AG09319 (cell line): ENCODE measurements at regions not wholly inside any gene's neighbourhood (a gene's known extent, or its start where the extent isn't known, plus 50 kb on each side); places are given as distances from the start of the nearest gene placed in this dataset.
"Not testable (repeated sequence)": the region's sequence is repeated elsewhere in the genome, so short reads cannot be mapped to it uniquely, and the experiment has no call there.

Experiments used
- DNase-seq: peaks from one replicate; pipeline ENCODE4 v3.0.0-alpha.2; 2010; ENCODE audit warnings: low read depth; ENCODE audit errors: extremely low read depth
- CTCF ChIP-seq: IDR thresholded peaks from 2 replicates; pipeline ENCODE4 v1.5.1; 2011; ENCODE audit warnings: low read depth, mild to moderate bottlenecking, inconsistent platforms, low read length, moderate library complexity

DNA sequence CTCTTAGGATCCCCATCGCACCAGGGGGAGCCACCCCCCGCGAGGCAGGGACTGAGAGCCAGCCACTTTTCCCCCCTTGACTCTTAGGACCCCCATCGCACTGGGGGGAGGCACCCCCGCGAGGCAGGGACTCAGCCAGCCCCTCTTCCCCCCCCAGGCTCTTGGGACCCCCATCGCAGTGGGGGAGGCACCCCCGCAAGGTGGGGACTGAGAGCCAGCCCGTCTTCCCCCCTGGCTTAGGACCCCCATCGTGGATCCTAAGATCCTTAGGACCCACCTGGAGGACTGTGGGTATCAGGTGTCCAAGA is 365.2 kb upstream of the SPRY2 start:
- TF ChIP-seq CTCF: no peak
- no peak for DNase-seq

- TF ChIP-seq CTCF: no peak
- DNase-seq: no peak
Measured at GRCh38 chr13:80705371-80706163, 364.6 kb upstream of the SPRY2 start.

GRCh38 chr13:80704369-80704768 is 363.4 kb upstream of the SPRY2 start:
- TF ChIP-seq CTCF: no peak
- no peak for DNase-seq

- TF ChIP-seq CTCF: no peak
- DNase-seq: no peak
Measured at GRCh38 chr13:80695841-80696240, 354.9 kb upstream of the SPRY2 start.

- DNase-seq: not testable (repeated sequence)
Measured at GRCh38 chr13:80691814-80692213, 350.9 kb upstream of the SPRY2 start.

DNA sequence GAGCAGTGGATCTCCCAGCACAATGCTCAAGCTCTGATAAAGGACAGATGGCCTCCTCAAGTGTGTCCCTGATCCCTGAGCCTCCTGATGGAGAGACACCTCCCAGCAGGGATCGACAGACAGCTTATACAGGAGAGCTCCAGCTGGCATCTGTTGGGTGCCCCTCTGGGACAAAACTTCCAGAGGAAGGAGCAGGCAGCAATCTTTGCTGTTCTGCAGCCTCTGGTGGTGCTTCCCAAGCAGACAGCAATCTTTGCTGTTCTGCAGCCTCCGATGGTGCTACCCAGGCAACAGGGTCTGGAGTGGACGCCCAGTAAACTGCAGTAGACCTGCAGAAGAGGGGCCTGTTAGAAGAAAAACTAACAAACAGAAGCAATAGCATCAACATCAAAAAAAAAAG is 349.3 kb upstream of the SPRY2 start:
- DNase-seq: no peak
- no peak for TF ChIP-seq CTCF

GRCh38 chr13:80688593-80688992 is 347.7 kb upstream of the SPRY2 start:
- TF ChIP-seq CTCF: no peak
- DNase-seq: no peak

- no peak for DNase-seq
Measured at GRCh38 chr13:80685942-80686341, 345.0 kb upstream of the SPRY2 start.

More at GRCh38 chr13:80685942-80686341, 345.0 kb upstream of the SPRY2 start:
- TF ChIP-seq CTCF: no peak
